NK-92 treated with Interleukin-12 subunit alpha and Interleukin-12 subunit beta, amount 100 ng/mL, for 24 hours (cell line): ENCODE measurements at regions not wholly inside any gene's neighbourhood (a gene's known extent, or its start where the extent isn't known, plus 50 kb on each side); places are given as distances from the start of the nearest gene placed in this dataset.

ENCODE experiments used
- DNase-seq: peaks from one replicate; lab custom pipeline; 2025; lab: John Stamatoyannopoulos, UW

DNA sequence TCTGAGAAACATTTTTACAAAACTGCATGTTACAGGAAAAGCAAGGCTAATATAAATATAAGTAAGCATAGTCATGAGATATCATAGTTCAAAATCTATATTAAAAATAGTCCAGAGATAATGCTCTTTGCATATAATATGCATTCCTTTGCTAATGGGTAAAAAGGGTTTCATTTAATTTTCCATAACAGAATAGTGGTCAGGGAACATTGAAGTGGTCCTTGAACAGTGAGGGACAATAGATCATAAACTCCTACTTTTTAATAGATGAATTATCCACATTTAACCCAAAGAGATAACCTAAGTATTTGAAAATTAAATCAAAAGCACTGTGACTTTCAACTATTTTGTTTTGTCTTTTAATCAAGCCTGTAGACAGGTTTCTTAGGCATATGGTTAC is 243.1 kb upstream of the ADGRB3 start:
- DNase-seq = no peak

DNA sequence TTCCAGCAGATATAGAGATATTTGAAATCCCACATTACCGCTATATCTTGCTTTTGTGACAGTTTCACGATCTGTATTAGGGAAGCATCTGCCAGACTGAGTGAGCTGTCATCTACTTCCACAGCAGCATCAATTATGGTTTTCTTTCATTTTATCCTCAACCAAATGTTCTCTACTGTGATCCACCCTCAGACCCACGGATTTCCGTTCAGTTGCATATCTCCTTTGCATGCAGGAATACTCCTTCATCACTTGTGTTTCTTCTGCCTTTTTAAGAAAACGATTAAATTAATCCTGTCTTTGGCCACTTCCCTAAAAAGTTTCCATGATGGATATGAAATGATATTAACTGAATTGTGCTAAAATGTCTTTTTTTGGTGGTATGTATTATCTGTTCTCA is 262.1 kb upstream of the ADGRB3 start:
- no peak for DNase-seq

DNA sequence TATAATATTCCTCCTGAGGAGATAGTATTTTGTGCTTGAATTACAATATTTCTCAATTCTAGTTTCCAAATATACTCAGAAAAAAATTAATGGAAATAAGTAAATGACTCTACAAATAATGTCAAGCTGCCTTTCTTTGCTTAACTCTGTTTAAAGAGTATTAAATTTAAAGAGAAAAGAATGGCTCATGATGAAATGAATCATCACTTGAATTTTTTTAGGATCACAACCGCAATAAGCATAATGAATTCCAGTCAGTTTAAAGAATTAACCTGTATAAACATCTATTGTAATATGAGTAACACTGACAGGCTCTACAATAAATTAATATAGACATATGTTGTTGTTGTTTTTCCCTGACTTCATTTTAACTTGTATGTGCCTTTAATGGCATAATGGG is 266.2 kb upstream of the ADGRB3 start:
- DNase-seq = no peak

DNA sequence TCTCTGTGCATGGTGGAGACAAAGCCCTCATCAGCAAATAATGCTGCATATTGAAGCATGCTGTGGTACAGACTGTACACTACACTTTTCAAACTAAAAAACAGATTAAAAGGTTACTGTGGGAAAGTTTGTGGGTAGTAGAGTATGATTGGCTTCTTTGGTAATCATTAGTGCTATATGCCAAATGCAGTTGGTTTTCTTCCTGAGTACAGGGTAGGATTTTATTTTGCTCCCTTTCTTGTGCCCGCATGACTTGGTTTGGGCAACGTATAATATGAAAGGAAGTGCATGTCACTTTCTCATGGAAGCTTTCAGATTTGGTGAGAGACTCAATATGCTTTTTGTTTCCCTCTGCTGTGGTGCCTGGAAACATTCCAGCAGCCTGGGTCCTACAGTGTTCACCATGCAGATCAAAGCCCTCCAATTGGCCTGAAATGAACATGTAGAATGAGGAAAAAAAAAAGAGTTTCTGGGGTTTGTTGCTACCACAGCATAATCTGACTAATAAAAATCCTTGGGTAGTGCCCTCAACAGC is 270.7 kb upstream of the ADGRB3 start:
- DNase-seq = no peak

DNA sequence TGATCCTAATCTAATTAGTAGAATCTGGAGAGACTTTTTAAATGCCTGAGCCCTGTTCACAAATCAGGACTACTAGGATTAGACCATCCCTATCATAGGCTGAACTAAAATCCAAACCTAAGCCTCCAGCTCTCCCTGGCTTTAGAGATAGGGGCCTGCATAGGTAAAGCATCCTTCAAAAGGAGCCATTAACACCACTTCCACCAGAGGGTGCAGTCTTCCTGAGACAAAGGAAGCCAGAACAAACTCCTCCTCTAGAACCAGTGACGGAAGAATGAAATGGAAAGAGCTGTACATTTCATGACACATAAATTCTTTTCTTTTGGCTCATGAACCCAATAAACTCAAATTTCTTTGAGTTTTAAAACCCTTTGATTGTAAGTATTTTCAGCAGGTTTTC is 291.2 kb upstream of the ADGRB3 start:
- no peak for DNase-seq

DNA sequence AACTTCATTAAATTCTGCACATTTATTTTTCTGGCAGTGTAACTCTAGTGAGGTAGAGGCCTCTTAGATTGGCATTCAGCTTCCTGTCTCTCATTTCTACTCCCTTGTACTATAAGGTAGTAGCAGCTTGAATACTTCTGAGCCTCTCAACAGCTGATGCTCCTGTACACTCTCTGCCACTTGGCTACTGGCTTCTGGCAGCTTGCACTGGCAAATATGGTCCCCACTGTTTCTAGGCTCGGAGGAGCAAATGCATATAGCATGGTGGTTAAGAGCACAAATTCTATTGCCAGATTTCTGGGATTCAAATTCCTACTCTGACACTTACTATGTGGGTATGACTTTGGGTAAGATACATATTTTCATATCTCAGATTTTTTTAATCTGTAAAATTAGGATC is 292.8 kb upstream of the ADGRB3 start:
- DNase-seq = no peak

DNA sequence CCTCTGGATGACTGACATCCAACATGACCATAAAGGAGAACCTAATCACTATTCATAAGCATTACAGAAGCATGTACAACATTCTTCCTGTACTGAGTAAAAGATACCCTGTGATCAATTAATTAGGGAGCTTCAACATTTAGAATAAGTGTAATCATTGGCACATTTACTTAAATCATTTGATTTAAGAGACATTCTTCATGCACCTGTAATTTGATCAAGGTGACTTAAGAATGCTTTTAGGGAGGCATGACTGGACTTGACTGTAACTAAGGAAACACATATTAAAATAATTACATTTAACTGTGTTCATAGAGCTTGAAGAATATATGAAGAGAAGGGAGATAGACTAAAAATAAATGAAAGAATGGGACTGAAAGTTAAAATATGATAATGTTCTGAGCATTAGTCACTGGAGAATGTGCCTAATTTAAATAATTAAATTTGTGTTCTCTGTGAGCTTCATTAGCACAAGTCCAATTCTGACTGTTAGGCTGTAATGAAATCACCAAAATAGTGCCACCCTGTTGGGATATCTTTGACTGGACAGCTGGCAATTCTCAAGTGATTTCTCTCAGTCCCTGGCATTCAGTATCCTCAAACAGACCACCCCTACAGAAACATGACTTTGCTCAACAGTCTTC is 295.5 kb upstream of the ADGRB3 start:
- DNase-seq = no peak

DNA sequence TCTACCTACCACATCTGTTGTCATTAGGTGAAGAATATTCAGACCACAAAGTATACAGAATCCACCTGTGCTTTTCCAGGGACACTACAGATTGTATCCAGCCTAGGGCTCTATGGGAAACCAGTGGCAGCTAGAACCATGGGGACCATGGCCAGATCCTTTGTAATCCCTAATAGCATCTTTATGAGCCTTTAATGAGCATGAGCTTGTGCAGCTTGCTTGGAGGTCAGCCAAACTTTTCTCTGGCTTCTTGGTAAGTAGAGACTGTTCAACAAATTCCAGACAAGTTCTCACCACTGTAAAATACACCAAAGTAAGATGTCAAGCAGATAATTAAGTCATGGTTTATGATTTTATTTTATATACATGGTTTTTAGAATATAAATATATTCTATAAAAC is 301.6 kb upstream of the ADGRB3 start:
- DNase-seq = no peak

DNA sequence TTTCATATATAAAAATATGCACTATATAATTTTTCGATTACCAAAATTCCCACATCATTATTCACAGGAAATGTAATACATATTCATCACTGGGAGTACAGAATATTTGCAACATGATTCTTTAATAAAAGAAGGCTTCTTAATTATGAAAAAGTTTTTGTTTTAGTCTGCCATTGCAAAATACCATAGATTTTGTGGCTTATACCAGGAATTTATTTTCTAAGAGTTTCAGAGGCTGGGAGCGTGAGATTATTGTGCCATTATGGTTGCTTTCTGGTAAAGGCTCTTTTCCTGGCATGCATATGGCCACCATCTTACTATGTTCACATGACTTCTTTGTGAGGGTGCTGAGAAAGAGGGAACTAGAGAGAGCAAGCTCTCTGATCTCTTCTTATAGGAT is 306.9 kb upstream of the ADGRB3 start:
- DNase-seq = no peak

DNA sequence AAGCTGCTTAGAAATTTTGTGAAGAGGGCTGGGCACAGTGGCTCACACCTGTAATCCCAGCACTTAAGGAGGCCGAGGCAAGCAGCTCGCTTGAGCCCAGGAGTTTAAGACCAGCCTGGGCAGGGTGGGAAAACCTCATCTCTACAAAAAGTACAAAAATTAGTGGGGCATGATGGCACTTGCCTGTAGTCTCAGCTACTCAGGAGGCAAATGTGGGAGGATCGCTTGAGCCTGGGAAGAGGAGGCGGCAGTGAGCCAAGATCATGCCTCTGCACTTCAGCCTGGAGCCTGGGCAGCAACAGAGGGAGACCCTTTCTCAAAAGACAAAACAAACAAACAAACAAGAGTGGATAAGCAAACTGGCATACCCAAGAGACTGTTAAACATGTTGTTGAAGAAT is 308.3 kb upstream of the ADGRB3 start:
- no peak for DNase-seq

DNA sequence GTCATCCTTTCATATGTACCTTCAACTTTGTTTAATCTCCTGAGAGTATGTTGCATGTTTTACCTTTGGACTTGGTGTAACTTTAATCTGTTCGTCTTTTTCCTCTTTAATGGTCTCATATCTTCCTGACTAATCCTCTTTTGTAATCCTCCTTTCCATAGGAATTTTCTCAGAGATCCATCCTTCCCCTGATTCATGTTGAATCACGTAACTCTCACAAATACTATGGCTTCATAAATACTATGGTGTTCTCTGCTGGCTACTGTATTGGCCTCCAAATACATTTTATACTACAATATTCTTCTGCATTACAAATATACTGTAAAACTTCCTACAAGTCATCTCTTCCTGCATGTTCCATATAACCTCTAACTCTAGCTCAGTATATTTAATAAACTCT is 317.7 kb upstream of the ADGRB3 start:
- DNase-seq = no peak

DNA sequence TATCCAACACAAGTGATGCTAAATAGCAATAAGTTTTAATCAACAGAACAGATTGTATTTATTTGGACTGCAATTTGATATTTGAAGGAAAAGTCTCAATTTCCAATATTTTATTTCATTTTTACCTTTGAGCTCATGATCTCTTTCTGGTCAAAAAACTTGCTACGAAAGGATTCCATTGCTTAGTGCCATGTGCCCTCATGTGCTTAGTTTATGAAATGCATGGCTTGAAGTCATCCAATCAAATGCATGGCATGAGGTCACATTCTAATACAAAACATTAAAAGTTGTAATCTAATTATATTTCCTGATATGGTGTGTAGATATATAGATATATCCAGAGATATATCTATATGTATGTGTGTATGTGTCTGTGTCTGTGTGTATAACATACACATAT is 321.2 kb upstream of the ADGRB3 start:
- no peak for DNase-seq

DNA sequence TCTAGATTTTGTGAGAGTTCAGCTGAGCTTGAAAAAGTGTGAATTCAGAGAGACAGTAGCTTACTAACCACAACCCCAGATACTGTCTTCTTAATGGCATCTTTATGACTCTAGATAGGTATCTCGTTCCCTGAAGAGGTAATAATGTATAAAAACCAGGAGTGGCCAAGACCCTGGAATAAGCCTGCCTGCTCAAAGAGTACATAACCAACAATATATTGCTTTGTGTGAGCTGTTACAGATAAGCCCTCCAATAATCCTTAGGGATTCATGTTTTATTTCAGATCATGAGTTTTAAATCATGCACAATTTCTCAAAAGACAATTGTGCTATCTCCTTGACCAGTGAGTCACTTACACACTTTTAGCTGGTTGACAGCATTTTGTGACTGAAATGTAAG is 327.8 kb upstream of the ADGRB3 start:
- no peak for DNase-seq

DNA sequence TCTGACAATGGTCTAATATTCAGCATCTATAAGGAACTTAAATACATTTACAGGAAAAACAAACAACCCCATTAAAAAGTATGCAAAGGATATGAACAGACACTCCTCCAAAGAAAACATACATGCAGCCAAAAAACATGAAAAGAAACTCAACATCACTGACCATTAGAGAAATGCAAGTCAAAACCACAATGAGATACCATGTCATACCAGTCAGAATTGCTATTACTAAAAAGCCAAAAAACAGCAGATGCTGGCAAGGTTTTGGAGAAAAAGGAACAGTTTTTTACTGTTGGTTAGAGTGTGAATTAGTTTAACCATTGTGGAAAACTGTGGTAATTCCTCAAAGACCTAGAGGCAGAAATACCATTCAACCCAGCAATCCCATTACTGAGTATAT is 339.0 kb upstream of the ADGRB3 start:
- DNase-seq = no peak

DNA sequence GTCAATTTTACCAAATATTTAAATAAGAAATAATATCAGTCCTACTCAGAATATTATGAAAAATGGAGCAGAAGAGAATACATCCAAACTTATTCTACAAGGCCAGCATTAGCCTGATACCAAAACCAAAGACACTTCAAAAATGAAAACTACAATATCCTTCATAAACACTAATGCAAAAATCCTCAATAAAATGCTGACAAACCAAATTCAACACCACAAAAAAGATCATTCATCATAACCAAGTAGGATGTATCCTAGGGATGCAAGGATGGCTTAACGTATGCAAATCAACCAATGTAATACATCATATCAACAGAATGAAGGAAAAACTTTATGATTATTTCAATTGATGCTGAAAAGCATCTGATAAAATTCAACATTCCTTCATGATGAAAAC is 352.4 kb upstream of the ADGRB3 start:
- no peak for DNase-seq

DNA sequence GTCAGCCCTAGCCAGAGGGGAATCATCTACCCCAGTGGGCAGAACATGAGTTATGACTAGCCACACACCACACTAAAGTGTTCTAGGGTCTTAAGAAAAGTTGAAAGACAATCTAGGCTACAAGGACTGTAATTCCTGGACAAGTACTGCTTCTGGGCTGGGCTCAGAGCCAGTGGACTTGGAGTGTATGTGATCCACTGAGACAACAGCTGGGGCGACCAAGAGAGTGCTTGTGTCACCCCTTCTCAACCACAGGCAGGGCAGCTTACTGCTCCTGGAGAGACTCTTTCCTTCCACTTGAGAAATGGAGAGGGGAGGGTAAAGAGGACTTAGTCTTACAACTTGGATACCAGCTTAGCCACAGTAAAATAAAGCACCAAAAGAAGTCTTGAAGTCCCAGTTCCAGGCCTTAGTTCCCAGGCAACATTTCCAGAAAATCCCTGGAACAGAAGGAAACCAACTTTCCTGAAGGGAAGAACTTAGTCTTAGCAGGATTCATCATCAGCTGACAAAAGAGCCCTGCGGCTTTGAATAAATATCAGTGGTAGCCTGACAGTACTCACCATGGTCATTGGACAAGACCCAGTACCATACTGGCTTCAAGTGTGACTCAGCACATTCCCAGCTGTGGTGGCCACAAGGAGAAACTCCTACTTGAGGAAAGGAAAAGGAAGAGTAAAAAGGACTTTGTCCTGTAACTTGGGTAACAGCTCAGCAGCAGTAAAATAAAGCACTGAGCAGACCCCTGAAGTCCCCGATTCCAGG is 355.1 kb upstream of the ADGRB3 start:
- DNase-seq = no peak

DNA sequence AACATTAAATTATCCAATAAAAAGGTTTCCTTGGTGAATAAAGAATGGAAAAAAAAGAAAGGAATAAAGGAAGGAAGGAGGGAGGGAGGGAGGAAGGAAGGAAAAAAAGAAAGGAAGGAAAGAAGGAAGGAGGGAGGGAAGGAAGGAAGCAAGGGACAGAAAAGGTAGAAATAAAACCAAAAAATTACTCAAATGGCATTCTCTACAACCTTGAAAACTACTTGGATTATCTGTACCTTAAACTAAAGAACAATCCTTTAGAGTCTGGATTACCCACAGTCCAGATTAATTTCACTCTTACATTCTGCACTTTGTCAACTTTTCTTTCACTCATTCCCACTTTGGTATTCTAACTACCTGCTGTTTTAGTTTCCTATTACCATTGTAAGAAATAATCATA is 361.8 kb upstream of the ADGRB3 start:
- no peak for DNase-seq

DNA sequence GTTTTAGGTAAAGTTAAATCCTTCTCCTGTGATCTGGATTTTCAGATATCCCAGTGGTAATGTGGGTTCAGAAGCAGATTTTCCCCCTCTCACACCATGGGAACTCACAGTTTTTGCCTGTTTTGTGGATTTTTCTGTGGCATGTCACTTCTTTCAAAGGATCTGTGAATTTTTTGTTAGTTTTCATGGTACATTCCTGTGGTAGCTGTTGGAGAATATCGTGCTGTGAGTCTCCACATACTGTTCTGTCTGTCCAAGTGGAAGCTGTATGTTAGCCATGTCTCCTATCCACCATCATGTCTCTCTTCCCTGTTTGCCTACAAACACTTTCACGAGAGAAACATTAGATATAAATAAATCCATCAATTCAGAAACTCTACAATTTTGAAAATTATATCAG is 378.7 kb upstream of the ADGRB3 start:
- no peak for DNase-seq

DNA sequence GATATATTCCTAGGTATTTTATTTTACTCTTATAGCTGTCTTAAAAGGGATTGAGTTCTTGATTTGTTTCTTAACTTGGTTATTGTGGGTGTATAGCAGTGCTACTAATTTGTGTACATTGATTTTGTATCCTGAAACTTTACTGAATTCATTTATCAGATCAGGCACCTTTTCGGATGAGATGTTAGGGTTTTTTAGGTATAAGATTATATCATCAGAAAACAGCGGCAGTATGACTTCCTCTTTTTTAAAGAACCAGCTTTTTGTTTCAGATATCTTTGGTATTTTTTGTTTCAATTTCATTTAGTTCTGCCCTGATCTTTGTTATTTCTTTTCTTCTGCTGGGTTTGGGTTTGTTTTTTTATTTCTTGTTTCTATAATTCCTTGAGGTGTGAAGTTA is 382.4 kb upstream of the ADGRB3 start:
- no peak for DNase-seq

DNA sequence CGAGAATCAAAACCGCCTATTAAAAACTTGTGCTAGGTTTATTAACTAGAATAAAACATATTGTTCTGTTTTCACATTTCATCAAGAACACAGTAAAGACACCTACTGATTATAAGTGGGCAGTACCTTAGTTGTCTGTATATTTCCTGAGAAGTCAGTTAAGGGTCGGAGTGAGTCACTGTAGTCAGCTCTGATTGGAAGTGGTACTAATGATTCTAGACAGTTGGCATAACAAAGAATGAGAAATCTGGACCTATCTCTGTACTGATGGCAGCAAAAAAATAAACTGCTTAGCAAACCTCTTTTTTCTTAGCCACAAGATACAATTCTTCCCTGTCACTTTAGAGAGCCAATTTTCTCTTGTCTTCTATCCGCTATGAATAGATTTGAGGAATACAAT is 387.3 kb upstream of the ADGRB3 start:
- no peak for DNase-seq

DNA sequence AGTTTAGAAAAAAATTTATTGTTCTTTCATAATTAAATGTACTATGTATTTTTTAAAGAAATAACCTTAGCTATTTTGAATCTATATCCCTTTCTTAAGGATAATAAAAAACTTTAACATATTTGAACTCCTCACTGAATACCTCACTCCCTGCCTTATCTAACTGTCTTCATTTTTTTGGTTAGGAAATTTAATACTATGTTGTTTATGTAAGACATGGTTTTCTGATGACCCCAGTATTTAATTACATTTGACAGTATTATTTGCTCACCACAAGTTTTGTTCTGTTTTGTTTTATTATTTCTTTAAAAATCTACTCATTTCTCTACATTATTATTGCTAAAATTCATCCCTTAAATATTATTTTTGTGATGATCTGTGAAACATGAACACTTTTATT is 394.4 kb upstream of the ADGRB3 start:
- no peak for DNase-seq

DNA sequence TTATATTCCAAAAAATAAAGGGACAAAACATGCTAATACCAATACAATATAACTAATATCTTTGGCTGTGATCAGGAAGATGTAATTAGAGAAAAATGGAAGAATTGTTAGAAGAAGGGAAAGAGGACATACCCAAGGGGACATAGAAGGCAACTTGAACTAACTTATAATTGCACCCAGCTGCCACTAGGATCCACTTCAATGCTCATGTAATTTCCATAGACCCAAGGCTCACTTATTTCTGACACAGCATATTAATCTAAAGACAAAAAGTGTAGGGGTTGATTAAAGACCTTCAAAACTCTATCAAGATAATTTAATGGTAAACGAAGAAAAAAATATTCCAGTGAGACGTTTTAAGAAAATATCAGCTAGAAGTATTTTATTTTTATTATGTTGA is 396.0 kb upstream of the ADGRB3 start:
- DNase-seq = no peak

DNA sequence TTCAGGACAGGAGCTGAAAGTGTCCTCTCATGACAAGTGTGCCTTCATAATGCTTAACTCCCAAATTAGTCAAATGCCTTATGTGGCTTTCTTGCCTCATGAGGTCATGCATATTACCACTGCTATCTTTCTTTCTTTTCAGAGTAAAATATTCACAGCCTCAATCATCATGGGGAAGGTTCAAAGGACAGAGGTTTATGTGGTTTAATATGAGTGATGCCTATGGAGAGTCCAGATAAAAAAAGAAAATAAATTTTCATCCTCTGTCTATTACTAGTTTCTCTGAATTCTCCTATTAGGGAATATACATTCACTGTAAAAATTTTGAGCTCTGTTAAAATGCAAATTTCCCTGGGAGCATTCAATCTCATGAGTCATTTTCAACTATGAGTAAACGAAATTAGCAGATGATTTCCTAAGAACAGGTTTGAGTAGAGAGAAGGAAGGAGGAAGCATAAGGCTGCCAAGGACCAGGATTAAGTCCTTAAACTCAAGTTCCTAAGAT is 396.9 kb upstream of the ADGRB3 start:
- no peak for DNase-seq

DNA sequence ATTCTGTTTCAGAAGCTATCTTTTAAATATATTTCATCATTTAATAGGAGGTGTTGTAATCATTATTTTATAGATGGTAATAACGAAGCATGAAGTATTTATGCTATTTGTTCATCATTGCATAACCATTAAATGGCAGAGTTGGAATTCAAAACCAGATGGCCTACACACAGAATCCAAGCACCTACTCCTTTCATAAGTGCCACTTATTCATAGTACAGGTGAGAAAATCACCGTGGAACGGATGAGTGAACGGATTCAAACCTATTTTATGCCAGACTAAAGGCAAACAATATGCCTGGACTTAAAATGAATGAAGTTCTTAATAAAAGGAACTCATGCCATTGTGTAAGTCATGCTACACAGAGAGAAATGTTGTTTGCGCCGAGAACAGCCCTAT is 397.9 kb upstream of the ADGRB3 start:
- no peak for DNase-seq
